ENCODE measurements at regions not wholly inside any gene's neighbourhood (a gene's known extent, or its start where the extent isn't known, plus 50 kb on each side); places are given as distances from the start of the nearest gene placed in this dataset.

DNA sequence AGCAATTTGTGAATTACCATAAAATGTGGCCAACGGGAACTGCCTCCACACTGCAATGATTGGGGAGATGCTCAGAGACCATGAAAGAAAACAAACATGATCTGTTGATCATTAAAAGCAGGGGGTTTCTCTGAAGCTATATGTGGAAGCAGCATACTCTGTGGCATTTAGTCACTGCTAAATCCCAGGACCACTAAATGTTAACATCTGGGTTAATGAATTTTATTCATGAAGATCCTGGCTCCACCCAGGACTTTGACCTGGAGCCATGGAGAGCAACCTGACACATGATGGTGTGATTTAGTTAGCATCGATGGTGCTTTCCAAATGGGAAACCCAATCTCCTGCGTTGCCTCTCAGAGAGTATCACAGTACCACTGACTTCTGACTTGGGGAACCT lies 497.8 kb downstream of the AGTPBP1 start:
- Histone ChIP-seq H3K4me1 (ENCODE audit: control insufficient read depth, insufficient read depth, low read length) (no peaks in the 10 kb centered on the region), H3K4me3 (ENCODE audit: low read length) (no peak overlapping the region), H3K27me3 (ENCODE audit: control insufficient read depth, insufficient read depth, low read length) (no peaks in the 10 kb centered on the region), H3K9me3 (ENCODE audit: control insufficient read depth, low read depth, low read length) (no peaks in the 10 kb centered on the region), H3K27ac (ENCODE audit: low read length) (no peak overlapping the region), H3K36me3 (ENCODE audit: control insufficient read depth, insufficient read depth, low read length) (no peaks in the 10 kb centered on the region)
- no CpG with 5 or more reads among the region's 3 CpGs for WGBS (ENCODE audit: insufficient coverage, low lambda C conversion rate)
- no peak for DNase-seq

DNA sequence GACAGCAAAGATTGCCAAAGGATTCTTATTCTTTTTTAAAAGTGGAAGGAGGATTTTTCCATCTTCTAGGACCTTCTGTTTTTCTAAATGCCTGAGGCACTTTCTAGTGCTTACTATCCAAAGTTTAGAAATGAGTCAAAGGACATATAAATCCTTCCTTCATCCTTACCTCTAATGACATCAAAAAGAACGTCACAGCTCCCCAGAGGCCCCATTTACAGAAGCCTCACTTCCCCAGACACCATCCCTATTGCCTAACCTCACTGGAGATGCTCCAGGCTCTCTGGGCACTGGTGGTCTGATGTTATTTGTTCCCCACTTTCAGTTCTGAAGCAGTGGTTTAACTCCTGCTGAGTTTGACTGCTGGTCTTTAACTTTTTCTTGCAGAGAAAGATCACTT lies 504.3 kb downstream of the AGTPBP1 start:
- no peak for DNase-seq
- Histone ChIP-seq H3K9me3 (ENCODE audit: control insufficient read depth, low read depth, low read length) (no peaks in the 10 kb centered on the region), H3K4me3 (ENCODE audit: low read length) (no peak overlapping the region), H3K27me3 (ENCODE audit: control insufficient read depth, insufficient read depth, low read length) (no peaks in the 10 kb centered on the region), H3K36me3 (ENCODE audit: control insufficient read depth, insufficient read depth, low read length) (no peaks in the 10 kb centered on the region), H3K4me1 (ENCODE audit: control insufficient read depth, insufficient read depth, low read length) (no peaks in the 10 kb centered on the region), H3K27ac (ENCODE audit: low read length) (no peak overlapping the region)
- WGBS (ENCODE audit: insufficient coverage, low lambda C conversion rate): no CpG with 5 or more reads among the region's 1 CpG

DNA sequence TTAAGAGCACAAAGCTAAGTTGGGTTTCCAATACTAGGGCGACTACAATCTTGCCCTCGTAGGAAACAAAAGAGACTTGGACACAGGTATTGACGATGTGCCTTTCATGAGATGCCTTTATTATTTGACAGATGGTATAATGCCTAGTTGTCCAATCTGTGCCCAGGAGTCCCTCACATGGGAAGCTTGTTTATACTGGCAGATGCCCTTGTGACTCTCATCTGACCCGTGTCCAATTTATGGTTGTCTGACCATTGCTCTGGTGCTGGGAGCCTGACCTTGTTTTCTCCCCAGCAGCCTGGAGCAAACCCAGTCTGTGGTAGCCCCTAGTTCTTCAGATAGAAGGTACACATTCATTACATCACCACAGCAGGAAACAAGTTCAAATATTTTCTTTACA lies 511.7 kb downstream of the AGTPBP1 start:
- no peak for DNase-seq
- 80% methylated on average over 1 of the region's 4 CpGs for WGBS (ENCODE audit: insufficient coverage, low lambda C conversion rate)
- Histone ChIP-seq H3K4me3 (ENCODE audit: low read length) (no peak overlapping the region), H3K9me3 (ENCODE audit: control insufficient read depth, low read depth, low read length) (no peaks in the 10 kb centered on the region), H3K36me3 (ENCODE audit: control insufficient read depth, insufficient read depth, low read length) (no peaks in the 10 kb centered on the region), H3K27me3 (ENCODE audit: control insufficient read depth, insufficient read depth, low read length) (no peaks in the 10 kb centered on the region), H3K27ac (ENCODE audit: low read length) (no peak overlapping the region), H3K4me1 (ENCODE audit: control insufficient read depth, insufficient read depth, low read length) (no peaks in the 10 kb centered on the region)

DNA sequence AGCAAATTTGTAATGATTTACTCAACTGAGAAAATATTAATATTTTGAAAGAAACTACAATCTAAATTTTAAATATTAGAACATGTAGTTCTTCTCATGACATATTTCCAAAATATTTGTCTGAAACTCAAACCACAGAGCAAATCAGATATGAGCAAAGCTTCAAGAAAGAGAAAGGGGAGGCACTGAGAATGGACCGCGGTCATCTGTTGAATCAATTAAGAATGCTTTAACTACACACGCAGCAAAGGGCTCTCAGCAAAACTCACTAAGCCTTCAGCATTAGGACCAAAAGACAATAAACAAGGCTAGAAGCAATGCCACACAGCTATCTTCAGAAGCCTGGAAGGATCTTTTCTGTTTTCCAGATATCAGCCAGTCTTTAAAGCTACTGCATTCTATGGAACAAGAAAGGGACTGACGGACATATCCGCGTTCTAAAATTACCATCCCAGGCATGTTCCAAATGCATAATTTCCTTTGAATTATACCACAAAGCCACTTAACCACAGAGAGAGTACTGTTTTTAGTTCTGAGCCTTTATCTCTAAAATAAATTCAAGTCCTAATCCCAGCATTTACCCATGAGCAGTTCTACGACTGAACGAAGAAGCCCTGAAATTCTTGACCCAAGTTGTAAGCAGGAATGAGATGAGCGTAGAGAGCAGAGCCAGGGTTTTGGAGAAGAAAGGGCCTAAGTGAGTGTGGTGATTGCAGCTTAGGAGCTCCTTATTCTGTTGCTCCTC lies 513.5 kb downstream of the AGTPBP1 start:
- no peaks in the 10 kb centered on the region for H3K9me3 ChIP-seq (ENCODE audit: control insufficient read depth, low read depth, low read length)
- no peaks in the 10 kb centered on the region for H3K27me3 ChIP-seq (ENCODE audit: control insufficient read depth, insufficient read depth, low read length)
- H3K36me3 ChIP-seq (ENCODE audit: control insufficient read depth, insufficient read depth, low read length): no peaks in the 10 kb centered on the region
- H3K27ac ChIP-seq (ENCODE audit: low read length): no peak overlapping the region
- no peak for DNase-seq
- no CpG with 5 or more reads among the region's 9 CpGs for WGBS (ENCODE audit: insufficient coverage, low lambda C conversion rate)
- H3K4me1 ChIP-seq (ENCODE audit: control insufficient read depth, insufficient read depth, low read length): no peaks in the 10 kb centered on the region
- no peak overlapping the region for H3K4me3 ChIP-seq (ENCODE audit: low read length)

DNA sequence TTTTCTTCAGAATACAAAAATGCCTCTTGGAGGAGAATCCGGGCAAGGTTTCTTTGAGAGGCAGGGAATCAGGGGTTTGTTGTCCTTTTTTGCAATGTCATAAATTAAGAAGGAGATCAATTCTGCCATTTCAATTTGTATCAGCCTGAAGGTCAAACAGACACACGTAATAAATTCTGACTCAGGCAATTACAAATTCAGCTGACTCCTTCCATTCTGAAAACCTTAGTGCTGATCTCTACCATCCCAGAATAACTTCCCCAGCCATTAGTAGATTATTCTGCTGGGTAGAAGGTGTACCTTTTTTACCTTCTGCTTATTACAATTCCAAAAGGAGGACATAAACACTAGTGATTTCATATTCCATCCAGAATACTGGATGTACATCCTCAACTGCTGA lies 516.6 kb downstream of the AGTPBP1 start:
- no peak for DNase-seq
- Histone ChIP-seq H3K36me3 (ENCODE audit: control insufficient read depth, insufficient read depth, low read length) (no peaks in the 10 kb centered on the region), H3K27me3 (ENCODE audit: control insufficient read depth, insufficient read depth, low read length) (no peaks in the 10 kb centered on the region), H3K27ac (ENCODE audit: low read length) (no peak overlapping the region), H3K4me3 (ENCODE audit: low read length) (no peak overlapping the region), H3K4me1 (ENCODE audit: control insufficient read depth, insufficient read depth, low read length) (no peaks in the 10 kb centered on the region), H3K9me3 (ENCODE audit: control insufficient read depth, low read depth, low read length) (no peaks in the 10 kb centered on the region)
- WGBS (ENCODE audit: insufficient coverage, low lambda C conversion rate): no CpG with 5 or more reads among the region's 2 CpGs

DNA sequence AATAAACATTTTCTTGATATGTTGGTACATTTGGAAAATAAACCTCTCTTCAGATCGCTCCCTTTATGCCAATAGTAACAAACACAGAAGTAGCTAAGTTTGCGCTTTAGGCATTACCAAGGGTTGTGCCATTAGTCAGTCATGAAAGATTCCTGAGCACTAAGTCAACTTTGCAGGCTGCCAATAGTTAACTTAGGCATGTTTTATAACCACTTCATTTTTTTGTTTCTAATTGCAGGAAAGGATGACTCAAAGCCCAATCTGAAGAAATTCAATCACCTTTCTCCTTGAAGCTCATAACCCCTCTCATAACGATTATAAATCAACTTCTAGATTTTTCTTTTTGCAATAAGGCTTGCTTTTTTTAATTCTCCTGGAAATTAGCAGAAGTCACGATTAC lies 517.0 kb downstream of the AGTPBP1 start:
- 13% methylated on average over 1 of the region's 4 CpGs for WGBS (ENCODE audit: insufficient coverage, low lambda C conversion rate)
- no peaks in the 10 kb centered on the region for H3K4me1 ChIP-seq (ENCODE audit: control insufficient read depth, insufficient read depth, low read length)
- DNase-seq: no peak
- no peaks in the 10 kb centered on the region for H3K9me3 ChIP-seq (ENCODE audit: control insufficient read depth, low read depth, low read length)
- H3K27me3 ChIP-seq (ENCODE audit: control insufficient read depth, insufficient read depth, low read length): no peaks in the 10 kb centered on the region
- no peak overlapping the region for H3K27ac ChIP-seq (ENCODE audit: low read length)
- H3K4me3 ChIP-seq (ENCODE audit: low read length): no peak overlapping the region
- no peaks in the 10 kb centered on the region for H3K36me3 ChIP-seq (ENCODE audit: control insufficient read depth, insufficient read depth, low read length)

DNA sequence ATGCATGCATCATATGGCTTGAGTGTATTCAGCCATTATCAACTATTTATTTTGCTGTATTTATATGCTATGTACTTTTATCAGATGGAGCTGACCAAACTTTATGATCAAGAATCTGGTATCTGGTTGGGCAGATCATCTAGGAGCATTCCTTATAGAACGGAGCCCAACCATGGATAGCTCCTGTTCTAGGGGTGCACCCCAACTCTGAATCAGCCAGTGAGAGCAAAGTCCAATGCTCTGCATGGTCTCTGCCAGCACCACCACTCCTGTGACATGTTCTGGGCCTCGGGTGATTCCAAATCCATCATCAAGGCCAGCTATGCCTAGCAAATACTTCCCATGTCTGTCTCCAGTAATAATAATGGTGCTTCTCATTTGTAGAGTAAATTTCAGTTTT lies 517.5 kb downstream of the AGTPBP1 start:
- DNase-seq: no peak
- H3K27ac ChIP-seq (ENCODE audit: low read length): no peak overlapping the region
- 40% methylated on average over 1 of the region's 2 CpGs for WGBS (ENCODE audit: insufficient coverage, low lambda C conversion rate)
- no peaks in the 10 kb centered on the region for H3K9me3 ChIP-seq (ENCODE audit: control insufficient read depth, low read depth, low read length)
- no peaks in the 10 kb centered on the region for H3K36me3 ChIP-seq (ENCODE audit: control insufficient read depth, insufficient read depth, low read length)
- H3K27me3 ChIP-seq (ENCODE audit: control insufficient read depth, insufficient read depth, low read length): no peaks in the 10 kb centered on the region
- no peaks in the 10 kb centered on the region for H3K4me1 ChIP-seq (ENCODE audit: control insufficient read depth, insufficient read depth, low read length)
- H3K4me3 ChIP-seq (ENCODE audit: low read length): no peak overlapping the region

DNA sequence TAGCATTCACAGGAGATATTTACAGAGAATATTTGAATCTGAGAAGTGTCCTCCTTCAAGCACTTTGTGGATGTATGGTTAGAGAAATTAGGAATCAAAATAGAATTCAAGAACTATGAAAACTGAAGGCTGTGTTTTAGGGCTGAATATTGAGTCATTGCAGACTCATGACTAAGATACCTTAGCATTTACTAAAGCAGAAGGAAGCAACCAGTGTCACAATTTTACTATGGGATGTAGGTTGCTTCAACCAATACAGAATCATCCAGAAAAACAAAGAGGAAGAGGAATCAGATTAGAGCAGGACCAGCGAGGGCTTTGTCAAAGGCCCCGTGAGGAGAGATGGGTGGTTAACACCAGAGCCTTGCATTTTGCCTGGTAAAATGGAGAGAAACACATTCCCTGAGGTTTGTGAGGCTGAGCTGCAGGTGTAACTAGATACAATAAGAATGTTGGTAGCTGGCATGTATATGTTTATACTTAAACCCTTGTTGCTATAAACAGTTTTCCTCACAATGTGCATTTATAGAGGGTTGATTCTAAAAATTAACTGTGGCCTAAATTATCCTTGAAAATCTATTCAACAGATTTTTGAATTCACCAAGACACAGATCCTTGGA lies 518.1 kb downstream of the AGTPBP1 start:
- Histone ChIP-seq H3K27ac (ENCODE audit: low read length) (no peak overlapping the region), H3K36me3 (ENCODE audit: control insufficient read depth, insufficient read depth, low read length) (no peaks in the 10 kb centered on the region), H3K9me3 (ENCODE audit: control insufficient read depth, low read depth, low read length) (no peaks in the 10 kb centered on the region), H3K4me3 (ENCODE audit: low read length) (no peak overlapping the region), H3K4me1 (ENCODE audit: control insufficient read depth, insufficient read depth, low read length) (no peaks in the 10 kb centered on the region), H3K27me3 (ENCODE audit: control insufficient read depth, insufficient read depth, low read length) (no peaks in the 10 kb centered on the region)
- no CpG with 5 or more reads among the region's 2 CpGs for whole genome bisulfite sequencing (ENCODE audit: insufficient coverage, low lambda C conversion rate)
- no peak for DNase-seq

DNA sequence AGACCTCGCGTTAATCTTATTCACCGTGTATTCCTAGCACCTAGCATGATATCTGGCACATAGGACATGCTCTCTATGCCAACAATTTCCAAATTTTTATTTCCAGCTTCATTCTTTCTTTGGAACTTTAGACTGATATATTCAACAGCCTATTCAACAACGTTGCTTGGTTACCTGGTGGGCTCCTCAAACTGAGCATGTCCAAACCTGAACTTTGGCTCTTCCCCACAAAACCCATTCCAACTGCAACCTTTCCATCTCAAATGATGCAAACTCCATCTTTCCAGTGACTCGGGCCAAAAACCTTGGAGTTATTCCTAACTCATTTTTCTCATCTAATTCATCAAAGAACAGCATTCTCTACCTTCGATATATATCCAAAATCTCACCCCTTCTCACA lies 525.2 kb downstream of the AGTPBP1 start:
- Histone ChIP-seq H3K4me1 (ENCODE audit: control insufficient read depth, insufficient read depth, low read length) (no peaks in the 10 kb centered on the region), H3K27me3 (ENCODE audit: control insufficient read depth, insufficient read depth, low read length) (no peaks in the 10 kb centered on the region), H3K36me3 (ENCODE audit: control insufficient read depth, insufficient read depth, low read length) (no peaks in the 10 kb centered on the region), H3K9me3 (ENCODE audit: control insufficient read depth, low read depth, low read length) (no peaks in the 10 kb centered on the region), H3K4me3 (ENCODE audit: low read length) (no peak overlapping the region), H3K27ac (ENCODE audit: low read length) (no peak overlapping the region)
- no peak for DNase-seq
- WGBS (ENCODE audit: insufficient coverage, low lambda C conversion rate): 92% methylated on average over 5 of the region's 6 CpGs

DNA sequence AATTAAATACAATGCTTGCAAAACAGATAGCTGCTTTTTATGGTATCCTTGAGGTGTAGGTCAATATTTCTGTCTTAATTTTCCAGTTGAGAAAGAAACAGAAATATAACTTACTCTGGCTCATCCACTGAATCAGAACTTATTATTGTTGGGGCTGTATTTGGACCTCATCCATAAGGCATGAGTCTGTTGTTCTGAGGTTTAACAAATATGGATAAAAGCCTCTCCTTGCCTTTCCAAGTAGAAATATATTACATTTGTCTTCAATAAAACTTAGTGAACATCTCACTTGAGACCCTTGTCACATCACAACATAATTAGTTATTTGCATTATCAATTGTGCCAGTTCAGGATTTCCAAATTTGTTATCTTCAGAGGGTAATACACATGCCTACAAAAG lies 525.8 kb downstream of the AGTPBP1 start:
- Histone ChIP-seq H3K36me3 (ENCODE audit: control insufficient read depth, insufficient read depth, low read length) (no peaks in the 10 kb centered on the region), H3K27me3 (ENCODE audit: control insufficient read depth, insufficient read depth, low read length) (no peaks in the 10 kb centered on the region), H3K4me3 (ENCODE audit: low read length) (no peak overlapping the region), H3K27ac (ENCODE audit: low read length) (no peak overlapping the region), H3K9me3 (ENCODE audit: control insufficient read depth, low read depth, low read length) (no peaks in the 10 kb centered on the region), H3K4me1 (ENCODE audit: control insufficient read depth, insufficient read depth, low read length) (no peaks in the 10 kb centered on the region)
- no peak for DNase-seq

DNA sequence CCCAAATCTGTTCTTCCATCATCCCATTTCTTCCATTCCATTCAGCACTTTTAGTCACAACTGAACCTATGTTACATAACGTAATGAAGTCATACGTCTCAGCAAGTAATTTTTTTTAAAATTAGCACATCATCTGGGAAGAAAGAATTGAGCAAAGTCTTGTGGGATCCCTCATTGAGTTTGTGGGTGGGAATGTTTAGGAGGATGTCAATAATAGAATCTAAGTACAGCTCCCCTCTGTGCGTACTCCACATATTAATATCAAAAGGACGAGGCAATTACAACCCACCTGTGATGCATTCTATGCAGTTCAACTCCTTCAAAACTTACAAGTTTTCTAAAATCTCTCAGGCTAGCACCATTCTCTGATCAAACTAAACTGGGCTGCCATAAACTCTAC lies 526.3 kb downstream of the AGTPBP1 start:
- Histone ChIP-seq H3K27ac (ENCODE audit: low read length) (no peak overlapping the region), H3K4me1 (ENCODE audit: control insufficient read depth, insufficient read depth, low read length) (no peaks in the 10 kb centered on the region), H3K9me3 (ENCODE audit: control insufficient read depth, low read depth, low read length) (no peaks in the 10 kb centered on the region), H3K36me3 (ENCODE audit: control insufficient read depth, insufficient read depth, low read length) (no peaks in the 10 kb centered on the region), H3K4me3 (ENCODE audit: low read length) (no peak overlapping the region), H3K27me3 (ENCODE audit: control insufficient read depth, insufficient read depth, low read length) (no peaks in the 10 kb centered on the region)
- 80% methylated on average over 2 of the region's 4 CpGs for WGBS (ENCODE audit: insufficient coverage, low lambda C conversion rate)
- DNase-seq: no peak

Measured in large intestine (tissue), 3 donors.